Pancreas (tissue), 10 donors: ENCODE measurements at regions not wholly inside any gene's neighbourhood (a gene's known extent, or its start where the extent isn't known, plus 50 kb on each side); places are given as distances from the start of the nearest gene placed in this dataset.

Experiments used
- ATAC-seq, 4 donors: fragments of 200-7000 bp; cut with Tn5 transposase; one replicate each; pipeline versions ENCODE4 v1.8.0 to v1.9.1; 2020; ENCODE audit warnings: mild to moderate bottlenecking in 4 of 4, moderate library complexity in 4 of 4
- DNase-seq, 6 donors: peaks; one replicate each; pipeline ENCODE4 v3.0.0-alpha.2; 2020
- FAIRE-seq: peaks from 2 replicates; lab custom pipeline; 2012; peaks lifted over from hg19 to GRCh38; lab: Jason Lieb, UNC
- H3K27ac ChIP-seq, 4 donors: fragments of 200-600 bp; sonication (generic); 1 replicate in 3 of 4; 2 replicates in 1 of 4; pipeline versions ENCODE4 v1.5.0 to v1.8.0; 2020
- H3K27me3 ChIP-seq, 4 donors: fragments of 200-600 bp; one replicate each; pipeline ENCODE4 v1.8.0; 2021
- H3K36me3 ChIP-seq, 3 donors: fragments of 200-600 bp; sonication (generic) in 1 of 3; one replicate each; pipeline versions ENCODE4 v1.5.0 to v1.8.0; 2020 to 2021
- H3K4me1 ChIP-seq, 3 donors: fragments of 200-600 bp; one replicate each; pipeline ENCODE4 v1.8.0; 2021
- H3K4me3 ChIP-seq, 4 donors: fragments of 200-600 bp; sonication (generic) in 2 of 4; one replicate each; pipeline versions ENCODE4 v1.5.0 to v1.8.0; 2020 to 2021
- H3K9me3 ChIP-seq, 4 donors: fragments of 200-600 bp; one replicate each; pipeline ENCODE4 v1.8.0; 2021
- WGBS, 2 donors: extraction: QIAGEN DNeasy Blood & Tissue Kit; methylation state at CpG; one replicate each; pipeline ENCODE4 v1.1.7; 2013; 5-methylcytosine and 5-hydroxymethylcytosine counted together
- intact Hi-C, 3 donors: fragments of 100-400 bp; cut with DNase I; formaldehyde crosslinking; loops; one replicate each; pipeline versions ENCODE4 v1.11.1 to v1.14.2; 2022
- TF ChIP-seq, protein P1 (sequence below), 4 donors: fragments of 200-600 bp; sonication (generic) in 3 of 4; IDR thresholded peaks; one replicate each; pipeline versions ENCODE4 v1.5.0 to v1.8.0; 2021; ENCODE audit warnings: antibody characterized with exemption in 4 of 4
- donor health status: healthy with polysubstance abuse.
- donor health status: DM: no; HTN: no; CAD: no; lungs with moderate emphysema.
- donor health status: DM: no; HTN: no; CAD: no.
- donor health status: control.
- donor health status: control.
- donor health status: Bipolar disorder and iron deficiency.
- donor health status: DM: yes; HTN: yes; CAD: no.
- donor health status: DM: no; HTN: no; CAD: no.
- donor health status: DM: no; HTN: no; CAD: no.
- donor health status: DM: yes; HTN: yes; CAD: no.

DNA sequence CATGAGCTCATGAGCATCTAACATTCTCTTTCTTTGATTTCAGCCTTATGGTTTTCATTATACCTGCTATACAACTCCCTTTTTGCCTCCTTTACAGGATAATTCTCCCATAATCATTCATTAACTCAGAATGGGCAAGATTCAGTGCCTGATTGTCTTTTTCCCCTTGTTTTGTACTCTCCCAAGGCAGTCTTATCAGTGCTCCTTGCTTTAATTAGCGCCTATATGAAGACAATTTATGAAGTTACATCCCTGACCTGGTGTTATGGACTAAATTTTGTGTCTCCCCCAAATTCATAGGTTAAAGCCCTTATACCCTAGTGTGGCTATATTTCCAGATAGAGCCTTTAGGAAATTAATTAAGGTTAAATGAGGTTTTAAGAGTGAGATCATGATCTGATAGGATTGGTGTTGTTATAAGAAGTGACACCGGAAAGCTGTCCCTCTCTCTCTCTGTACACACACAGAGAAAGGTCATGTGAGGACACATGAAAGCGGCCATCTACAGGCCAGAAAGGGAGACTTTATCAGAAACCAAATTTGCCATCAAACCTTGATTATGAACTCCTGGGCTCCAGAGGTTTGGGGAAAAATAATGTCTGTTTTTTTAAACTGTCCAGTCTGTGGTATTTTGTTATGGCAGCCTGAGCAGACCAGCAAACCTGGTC is 185.8 kb upstream of the CHODL start:
- FAIRE-seq (no peak), ATAC-seq (no peak), DNase-seq (no peak)
- no peaks in the 10 kb centered on the region for H3K4me1 ChIP-seq
- intact Hi-C loops = no loop called here
- H3K36me3 ChIP-seq = no peaks in the 10 kb centered on the region
- H3K9me3 ChIP-seq = no peaks in the 10 kb centered on the region
- whole genome bisulfite sequencing, 2 donors = 52 to 57% methylated on average over 3 of the region's 3 CpGs
- no peak overlapping the region for H3K27ac ChIP-seq
- no peak overlapping the region for H3K4me3 ChIP-seq
- no peaks in the 10 kb centered on the region for H3K27me3 ChIP-seq
- TF ChIP-seq, protein P1, sequence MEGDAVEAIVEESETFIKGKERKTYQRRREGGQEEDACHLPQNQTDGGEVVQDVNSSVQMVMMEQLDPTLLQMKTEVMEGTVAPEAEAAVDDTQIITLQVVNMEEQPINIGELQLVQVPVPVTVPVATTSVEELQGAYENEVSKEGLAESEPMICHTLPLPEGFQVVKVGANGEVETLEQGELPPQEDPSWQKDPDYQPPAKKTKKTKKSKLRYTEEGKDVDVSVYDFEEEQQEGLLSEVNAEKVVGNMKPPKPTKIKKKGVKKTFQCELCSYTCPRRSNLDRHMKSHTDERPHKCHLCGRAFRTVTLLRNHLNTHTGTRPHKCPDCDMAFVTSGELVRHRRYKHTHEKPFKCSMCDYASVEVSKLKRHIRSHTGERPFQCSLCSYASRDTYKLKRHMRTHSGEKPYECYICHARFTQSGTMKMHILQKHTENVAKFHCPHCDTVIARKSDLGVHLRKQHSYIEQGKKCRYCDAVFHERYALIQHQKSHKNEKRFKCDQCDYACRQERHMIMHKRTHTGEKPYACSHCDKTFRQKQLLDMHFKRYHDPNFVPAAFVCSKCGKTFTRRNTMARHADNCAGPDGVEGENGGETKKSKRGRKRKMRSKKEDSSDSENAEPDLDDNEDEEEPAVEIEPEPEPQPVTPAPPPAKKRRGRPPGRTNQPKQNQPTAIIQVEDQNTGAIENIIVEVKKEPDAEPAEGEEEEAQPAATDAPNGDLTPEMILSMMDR (IDR thresholded peaks at IDR 0.05) = no peak

DNA sequence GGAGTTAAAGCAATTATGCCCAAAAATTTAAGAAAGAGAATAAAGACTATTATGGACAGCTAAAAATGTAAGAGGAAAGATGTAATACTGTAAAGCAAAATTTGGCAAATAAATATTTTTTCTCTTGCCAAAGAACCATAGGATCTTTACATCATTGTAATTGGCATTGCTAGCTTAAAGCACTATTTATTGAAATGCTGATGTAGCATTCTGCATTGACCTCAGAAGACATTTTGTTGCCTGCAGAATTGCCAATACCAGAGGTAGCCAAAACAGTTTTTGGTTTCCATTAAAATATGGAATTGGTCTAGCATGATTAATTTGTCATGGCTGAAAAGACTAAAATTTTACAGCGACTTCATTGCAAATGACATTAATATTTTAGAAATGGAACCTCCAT is 191.5 kb upstream of the CHODL start:
- TF ChIP-seq, protein P1 (IDR thresholded peaks at IDR 0.05) = no peak
- DNase-seq (no peak), FAIRE-seq (no peak), ATAC-seq (no peak)
- no peaks in the 10 kb centered on the region for H3K27me3 ChIP-seq
- no peak overlapping the region for H3K4me3 ChIP-seq
- no peaks in the 10 kb centered on the region for H3K4me1 ChIP-seq
- intact Hi-C loops = no loop called here
- no peaks in the 10 kb centered on the region for H3K9me3 ChIP-seq
- no peaks in the 10 kb centered on the region for H3K36me3 ChIP-seq
- WGBS, 2 donors = 47 to 62% methylated on average over 1 of the region's 1 CpG
- H3K27ac ChIP-seq = no peak overlapping the region

DNA sequence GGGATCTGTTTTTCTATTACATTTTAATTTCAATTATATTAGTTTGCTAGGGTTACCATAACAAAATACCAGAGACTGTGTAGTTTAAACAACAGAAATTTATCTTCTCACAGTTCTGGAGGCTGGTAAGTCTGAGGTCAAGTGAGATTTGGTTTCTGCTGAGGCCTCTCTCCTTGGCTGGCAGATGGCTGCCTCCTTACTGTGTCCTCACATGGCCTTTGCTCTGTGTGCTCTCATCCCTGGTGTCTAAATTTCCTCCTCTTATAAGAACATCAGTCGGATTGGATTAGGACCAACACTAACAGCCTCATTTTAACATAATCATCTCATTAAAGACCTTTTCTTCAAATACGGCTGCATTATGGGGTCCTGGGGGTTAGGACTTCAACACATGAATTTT is 195.2 kb upstream of the CHODL start:
- no peak for DNase-seq
- no peaks in the 10 kb centered on the region for H3K9me3 ChIP-seq
- H3K27me3 ChIP-seq = no peaks in the 10 kb centered on the region
- no peaks in the 10 kb centered on the region for H3K4me1 ChIP-seq
- FAIRE-seq = no peak
- no peak overlapping the region for H3K27ac ChIP-seq
- 56 to 70% methylated on average over 2 of the region's 2 CpGs for WGBS, 2 donors
- peak in 2 of 4 donors; percentile 38 to 42 for ATAC-seq
- no peak overlapping the region for H3K4me3 ChIP-seq
- intact Hi-C loops = no loop called here
- H3K36me3 ChIP-seq = no peaks in the 10 kb centered on the region
- TF ChIP-seq, protein P1 (IDR thresholded peaks at IDR 0.05) = no peak

DNA sequence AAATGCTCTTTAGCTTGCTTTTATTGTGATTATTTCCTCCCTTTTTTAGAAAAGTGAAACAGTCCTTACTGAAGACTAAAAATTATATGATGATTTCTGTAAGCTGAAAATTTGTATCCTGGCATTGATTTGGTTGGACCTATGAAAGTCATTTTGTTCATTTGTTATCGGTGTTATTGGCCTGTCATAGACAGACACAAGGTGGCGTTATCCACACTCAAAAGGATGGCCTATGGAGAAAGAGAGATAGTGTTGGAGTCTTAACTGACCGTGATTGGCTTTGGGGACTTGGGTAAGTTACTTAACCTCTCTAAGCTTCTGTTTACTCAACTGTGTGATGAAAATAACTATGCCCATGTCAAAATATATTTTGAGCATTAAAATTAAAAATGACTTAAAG is 203.6 kb upstream of the CHODL start:
- no peak overlapping the region for H3K27ac ChIP-seq
- ATAC-seq = peak in 1 of 4 donors; percentile 41
- intact Hi-C loops = no loop called here
- H3K36me3 ChIP-seq = no peaks in the 10 kb centered on the region
- H3K27me3 ChIP-seq = no peaks in the 10 kb centered on the region
- TF ChIP-seq, protein P1 (IDR thresholded peaks at IDR 0.05) = no peak
- no peaks in the 10 kb centered on the region for H3K9me3 ChIP-seq
- DNase-seq = no peak
- WGBS, 2 donors = 14 to 19% methylated on average over 3 of the region's 3 CpGs
- H3K4me3 ChIP-seq = no peak overlapping the region
- FAIRE-seq = no peak
- no peaks in the 10 kb centered on the region for H3K4me1 ChIP-seq

DNA sequence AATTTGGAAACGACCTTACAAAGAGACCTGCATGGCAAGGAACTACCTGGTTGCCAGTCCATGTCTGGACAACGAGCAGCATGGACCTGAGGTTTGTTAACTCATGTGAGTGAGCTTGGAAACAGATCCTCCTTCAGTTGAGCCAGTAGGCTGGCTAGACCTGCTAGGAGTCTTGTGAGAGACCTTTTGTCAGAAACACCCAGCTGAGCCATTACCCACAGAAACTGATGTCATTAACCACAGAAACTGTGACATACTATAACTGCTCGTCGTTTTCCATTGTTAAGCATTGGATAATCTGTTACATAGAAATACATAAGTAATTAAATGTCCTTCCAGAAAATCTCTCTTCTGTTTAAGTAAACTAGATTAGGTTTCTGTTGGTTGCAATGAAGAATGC is 211.1 kb upstream of the C21orf91 start:
- no peaks in the 10 kb centered on the region for H3K4me1 ChIP-seq
- no peak for DNase-seq
- no peaks in the 10 kb centered on the region for H3K36me3 ChIP-seq
- no peak overlapping the region for H3K4me3 ChIP-seq
- no peaks in the 10 kb centered on the region for H3K27me3 ChIP-seq
- no peak overlapping the region for H3K27ac ChIP-seq
- TF ChIP-seq, protein P1 (IDR thresholded peaks at IDR 0.05) = no peak
- WGBS, 2 donors = 44 to 54% methylated on average over 4 of the region's 4 CpGs
- no peak for FAIRE-seq
- ATAC-seq = no peak
- no peaks in the 10 kb centered on the region for H3K9me3 ChIP-seq
- intact Hi-C loops = no loop called here
